GM19438 (cell line): ENCODE measurements at regions not wholly inside any gene's neighbourhood (a gene's known extent, or its start where the extent isn't known, plus 50 kb on each side); places are given as distances from the start of the nearest gene placed in this dataset.

ENCODE experiments used
- ATAC-seq: cut with Tn5 transposase; IDR thresholded peaks from one replicate; pipeline ENCODE4 v1.9.1; 2021; ENCODE audit warnings: low read depth; ENCODE audit not compliant: unreplicated experiment

- no peak for ATAC-seq
Measured at GRCh38 chr16:64475627-64476351, 646.1 kb downstream of the CDH11 start.

- no peak for ATAC-seq
Measured at GRCh38 chr16:64470916-64471315, 650.9 kb downstream of the CDH11 start.

- ATAC-seq = no peak
Measured at GRCh38 chr16:64469906-64470702, 651.8 kb downstream of the CDH11 start.

- no peak for ATAC-seq
Measured at GRCh38 chr16:64469351-64469750, 652.5 kb downstream of the CDH11 start.

GRCh38 chr16:64468515-64469090 lies 653.3 kb downstream of the CDH11 start:
- no peak for ATAC-seq

GRCh38 chr16:64459821-64460220 lies 662.0 kb downstream of the CDH11 start:
- no peak for ATAC-seq

GRCh38 chr16:64459402-64459801 lies 662.5 kb downstream of the CDH11 start:
- no peak for ATAC-seq

- no peak for ATAC-seq
Measured at GRCh38 chr16:64455275-64455674, 666.6 kb downstream of the CDH11 start.

- ATAC-seq = no peak
Measured at GRCh38 chr16:64453646-64454045, 668.2 kb downstream of the CDH11 start.

- no peak for ATAC-seq
Measured at GRCh38 chr16:64452446-64452845, 669.4 kb downstream of the CDH11 start.

GRCh38 chr16:64450177-64450576 lies 671.7 kb downstream of the CDH11 start:
- no peak for ATAC-seq

GRCh38 chr16:64449506-64449905 lies 672.4 kb downstream of the CDH11 start:
- ATAC-seq = no peak

- ATAC-seq = no peak
Measured at GRCh38 chr16:64445649-64446048, 676.2 kb downstream of the CDH11 start.

GRCh38 chr16:64445245-64445644 lies 676.6 kb downstream of the CDH11 start:
- no peak for ATAC-seq

GRCh38 chr16:64440421-64440831 lies 681.4 kb downstream of the CDH11 start:
- no peak for ATAC-seq

- no peak for ATAC-seq
Measured at GRCh38 chr16:64440005-64440404, 681.9 kb downstream of the CDH11 start.

GRCh38 chr16:64437706-64438324 lies 684.0 kb downstream of the CDH11 start:
- no peak for ATAC-seq

GRCh38 chr16:64434526-64435069 lies 687.3 kb downstream of the CDH11 start:
- ATAC-seq = no peak

- ATAC-seq = no peak
Measured at GRCh38 chr16:64428463-64429113, 693.3 kb downstream of the CDH11 start.

- no peak for ATAC-seq
Measured at GRCh38 chr16:64426131-64426666, 695.7 kb downstream of the CDH11 start.
